H1 (cell line): ENCODE measurements at regions not wholly inside any gene's neighbourhood (a gene's known extent, or its start where the extent isn't known, plus 50 kb on each side); places are given as distances from the start of the nearest gene placed in this dataset.

Experiments
- CTCF ChIA-PET: fragments of 300-600 bp; sonication (Branson Sonifier 250); formaldehyde crosslinking; loops from one replicate; lab custom pipeline; 2021; ENCODE audit not compliant: partially characterized antibody; lab: Charles Lee
- POLR2A ChIA-PET: fragments of 300-600 bp; sonication (Branson Sonifier 250); formaldehyde crosslinking; loops from one replicate; lab custom pipeline; 2021; ENCODE audit warnings: inconsistent platforms; ENCODE audit not compliant: partially characterized antibody; lab: Charles Lee
- DNase-seq, 2 experiments: peaks; one replicate each; pipeline versions ENCODE4 v3.0.0 to v3.0.0-alpha.2; 2010 to 2022; ENCODE audit warnings: low spot score in 2 of 2, low read depth in 1 of 2, mixed read lengths in 1 of 2
- FAIRE-seq: peaks from 2 replicates; lab custom pipeline; 2011; peaks lifted over from hg19 to GRCh38; lab: Jason Lieb, UNC
- H2AFZ ChIP-seq: 2 replicates; pipeline ENCODE4 v1.8.1; 2012; ENCODE audit warnings: low read length, inconsistent platforms
- H2AK5ac ChIP-seq: 2 replicates; pipeline ENCODE4 v1.6.1; 2013; ENCODE audit warnings: low read depth, low read length
- H2BK120ac ChIP-seq: replicated peaks from 2 replicates; pipeline ENCODE3; 2013; ENCODE audit warnings: low read depth, low read length, inconsistent platforms
- H2BK12ac ChIP-seq: 2 replicates; pipeline ENCODE4 v1.6.1; 2013; ENCODE audit warnings: low read depth, low read length
- H2BK15ac ChIP-seq: 2 replicates; pipeline ENCODE4 v1.6.1; 2013; ENCODE audit warnings: low read length
- H2BK20ac ChIP-seq: 2 replicates; pipeline ENCODE4 v1.6.1; 2013; ENCODE audit warnings: low read length
- H2BK5ac ChIP-seq: 2 replicates; pipeline ENCODE4 v1.6.1; 2013; ENCODE audit warnings: low read depth, low read length
- H3K14ac ChIP-seq: 2 replicates; pipeline ENCODE4 v1.6.1; 2013; ENCODE audit warnings: inconsistent platforms; ENCODE audit not compliant: insufficient read length
- H3K18ac ChIP-seq: 2 replicates; pipeline ENCODE4 v1.6.1; 2013; ENCODE audit warnings: low read length; ENCODE audit errors: extremely low read depth
- H3K23ac ChIP-seq: 2 replicates; pipeline ENCODE4 v1.6.1; 2013; ENCODE audit warnings: inconsistent platforms; ENCODE audit not compliant: insufficient read length
- H3K23me2 ChIP-seq: 2 replicates; pipeline ENCODE4 v1.6.1; 2013; ENCODE audit warnings: low read depth, low read length
- H3K27ac ChIP-seq: 2 replicates; pipeline ENCODE4 v1.6.1; 2011; ENCODE audit warnings: low read depth, low read length, inconsistent platforms
- H3K27me3 ChIP-seq, 4 experiments: replicated peaks in 1 of 4; 1 replicate in 1 of 4; 2 replicates in 3 of 4; pipeline versions ENCODE4 v1.6.1 to v1.8.1; 2011 to 2013; ENCODE audit warnings: low read length in 3 of 4, mild to moderate bottlenecking in 3 of 4, inconsistent platforms in 2 of 4, mixed read lengths in 2 of 4, moderate library complexity in 1 of 4; ENCODE audit not compliant: control insufficient read depth in 3 of 4, insufficient read depth in 3 of 4; ENCODE audit errors: extremely low read depth in 1 of 4
- H3K36me3 ChIP-seq, 4 experiments: 2 replicates each; pipeline versions ENCODE4 v1.6.1 to v1.8.1; 2011 to 2013; ENCODE audit warnings: mild to moderate bottlenecking in 4 of 4, low read length in 3 of 4, moderate library complexity in 2 of 4, control low read depth in 1 of 4, inconsistent platforms in 1 of 4; ENCODE audit not compliant: insufficient read depth in 4 of 4, control insufficient read depth in 2 of 4
- H3K4ac ChIP-seq: replicated peaks from 2 replicates; pipeline ENCODE3; 2013; ENCODE audit warnings: low read length, low read depth, mixed read lengths, inconsistent platforms; ENCODE audit not compliant: insufficient read length
- H3K4me1 ChIP-seq, 4 experiments: replicated peaks in 1 of 4; 1 replicate in 1 of 4; 2 replicates in 3 of 4; pipeline versions ENCODE4 v1.6.1 to v1.8.1; 2011 to 2013; ENCODE audit warnings: low read length in 3 of 4, inconsistent platforms in 2 of 4, mixed read lengths in 1 of 4; ENCODE audit not compliant: insufficient read depth in 4 of 4, control insufficient read depth in 3 of 4
- H3K4me2 ChIP-seq, 2 experiments: 2 replicates each; pipeline versions ENCODE4 v1.6.1 to v1.8.1; 2011 to 2013; ENCODE audit warnings: low read depth in 2 of 2, low read length in 2 of 2, control low read depth in 1 of 2, inconsistent platforms in 1 of 2, mild to moderate bottlenecking in 1 of 2; ENCODE audit not compliant: insufficient read depth in 1 of 2
- H3K4me3 ChIP-seq, 4 experiments: fragments of 200-600, 300-600 bp in 1 of 4; sonication (generic), shearing (Covaris generic), sonication (Bioruptor Twin) in 1 of 4; 2 replicates each; pipeline versions ENCODE4 v1.5.1 to v1.8.1; 2011 to 2016; ENCODE audit warnings: low read length in 4 of 4, low read depth in 3 of 4, control low read depth in 2 of 4, inconsistent platforms in 2 of 4, mild to moderate bottlenecking in 2 of 4, mixed read lengths in 1 of 4, moderate library complexity in 1 of 4; ENCODE audit not compliant: insufficient read depth in 2 of 4; ENCODE audit errors: extremely low read depth in 1 of 4
- H3K56ac ChIP-seq: replicated peaks from 2 replicates; pipeline ENCODE3; 2013; ENCODE audit warnings: low read depth, mild to moderate bottlenecking, mixed read lengths, low read length, inconsistent platforms; ENCODE audit not compliant: insufficient read length
- H3K79me1 ChIP-seq: 2 replicates; pipeline ENCODE4 v1.6.1; 2013; ENCODE audit warnings: low read depth, low read length, control low read depth
- H3K79me2 ChIP-seq, 2 experiments: 2 replicates each; pipeline versions ENCODE4 v1.6.1 to v1.8.1; 2012 to 2013; ENCODE audit warnings: low read length in 2 of 2, mild to moderate bottlenecking in 2 of 2, inconsistent platforms in 1 of 2; ENCODE audit not compliant: insufficient read depth in 2 of 2, control insufficient read depth in 1 of 2
- H3K9ac ChIP-seq, 4 experiments: replicated peaks in 1 of 4; 1 replicate in 1 of 4; 2 replicates in 3 of 4; pipeline versions ENCODE4 v1.6.1 to v1.8.1; 2011 to 2013; ENCODE audit warnings: low read depth in 3 of 4, low read length in 3 of 4, control low read depth in 2 of 4, mild to moderate bottlenecking in 2 of 4, moderate library complexity in 2 of 4, inconsistent platforms in 1 of 4; ENCODE audit errors: extremely low read depth in 1 of 4
- H3K9me3 ChIP-seq, 2 experiments: 2 replicates each; pipeline versions ENCODE4 v1.6.1 to v1.8.1; 2012 to 2013; ENCODE audit warnings: mild to moderate bottlenecking in 2 of 2, moderate library complexity in 2 of 2, control low read depth in 1 of 2, inconsistent platforms in 1 of 2, low read depth in 1 of 2, low read length in 1 of 2, mixed read lengths in 1 of 2; ENCODE audit not compliant: insufficient read depth in 2 of 2
- H4K20me1 ChIP-seq, 2 experiments: replicated peaks in 1 of 2; 2 replicates each; pipeline versions ENCODE3 to v1.8.1; 2011 to 2013; ENCODE audit warnings: inconsistent platforms in 2 of 2, low read length in 2 of 2, mild to moderate bottlenecking in 1 of 2; ENCODE audit not compliant: insufficient read depth in 2 of 2, control insufficient read depth in 1 of 2
- H4K5ac ChIP-seq: 2 replicates; pipeline ENCODE4 v1.6.1; 2013; ENCODE audit warnings: low read length, low read depth, mixed read lengths, inconsistent platforms; ENCODE audit not compliant: insufficient read length
- H4K8ac ChIP-seq: 2 replicates; pipeline ENCODE4 v1.8.0; 2013; ENCODE audit warnings: mild to moderate bottlenecking, moderate library complexity, low read length, inconsistent platforms; ENCODE audit not compliant: insufficient read depth; ENCODE audit errors: extremely low read depth
- H4K91ac ChIP-seq: replicated peaks from 2 replicates; pipeline ENCODE3; 2013; ENCODE audit warnings: low read length, mixed read lengths, inconsistent platforms; ENCODE audit not compliant: insufficient read length
- ATF3 ChIP-seq: IDR thresholded peaks from 2 replicates; pipeline ENCODE4 v1.6.1; 2011; ENCODE audit warnings: low read depth, mild to moderate bottlenecking, low read length; ENCODE audit not compliant: insufficient read depth
- BACH1 ChIP-seq: IDR thresholded peaks from 2 replicates; pipeline ENCODE4 v1.6.1; 2012; ENCODE audit warnings: low read length, improper control_type of control experiment
- WGBS, 2 experiments: shearing (Covaris generic) in 1 of 2; methylation state at CpG; one replicate each; pipeline versions ENCODE4 v1.1.6 to v1.1.7; 2013 to 2015; ENCODE audit warnings: low lambda C conversion rate in 2 of 2, mixed read lengths in 2 of 2, inconsistent platforms in 1 of 2, low coverage in 1 of 2, missing lambda C conversion rate in 1 of 2; ENCODE audit not compliant: insufficient replicate concordance in 2 of 2, insufficient coverage in 1 of 2, insufficient read length in 1 of 2; ENCODE audit errors: extremely low coverage in 1 of 2, missing lambda C conversion rate in 1 of 2; 5-methylcytosine and 5-hydroxymethylcytosine counted together

GRCh38 chr22:48644108-48644507, 1183.6 kb downstream of the BRD1 start:
- no peak overlapping the region for H2BK12ac ChIP-seq
- H3K4ac ChIP-seq, result no peak overlapping the region
- no peak overlapping the region for H2BK120ac ChIP-seq
- no peak overlapping the region for H3K27ac ChIP-seq
- 0 out of 2 replicates have a peak, but pooled peaks cover 2% of the 10 kb centered on the region for H3K23me2 ChIP-seq
- H3K36me3 ChIP-seq, result no peaks in the 10 kb centered on the region
- no peak overlapping the region for H3K14ac ChIP-seq
- H4K20me1 ChIP-seq, result peaks cover 2 to 21% of the 10 kb centered on the region in 2 experiments
- no peaks in the 10 kb centered on the region for H3K27me3 ChIP-seq
- H3K56ac ChIP-seq, result no peak overlapping the region
- H3K4me3 ChIP-seq, result no peak overlapping the region
- peaks cover 5% of the 10 kb centered on the region for H3K79me1 ChIP-seq
- H4K91ac ChIP-seq, result no peak overlapping the region
- FAIRE-seq (no peak), DNase-seq (no peak)
- no peak overlapping the region for H2AK5ac ChIP-seq
- TF ChIP-seq ATF3, result no peak
- TF ChIP-seq BACH1, result peak; percentile 66; the same call in 1 of the 2 replicates
- no peak overlapping the region for H2BK20ac ChIP-seq
- H3K9ac ChIP-seq, result no peak overlapping the region
- no peak overlapping the region for H3K4me2 ChIP-seq
- no peak overlapping the region for H2AFZ ChIP-seq
- POLR2A ChIA-PET, result no interaction called here
- H3K9me3 ChIP-seq, result no peaks in the 10 kb centered on the region
- CTCF ChIA-PET, result interaction anchor here (1.0 kb wide), 1 partner anchor 31 kb away, joined by 3 read pairs; no protein-coding TSS in a partner anchor
- H3K79me2 ChIP-seq, result peaks cover 0 to 2% of the 10 kb centered on the region in 2 experiments; a peak in 1 of 4 replicates
- 95% methylated on average over 8 of the region's 9 CpGs; no CpG with 5 or more reads in 1 of the 2 experiments for WGBS, 2 experiments
- no peak overlapping the region for H2BK15ac ChIP-seq
- no peaks in the 10 kb centered on the region; a peak in 4 of 7 replicates for H3K4me1 ChIP-seq
- no peak overlapping the region for H3K18ac ChIP-seq
- no peak overlapping the region for H2BK5ac ChIP-seq
- no peak overlapping the region for H3K23ac ChIP-seq
- no peak overlapping the region for H4K5ac ChIP-seq
- H4K8ac ChIP-seq, result no peak overlapping the region
